ENCODE measurements at regions not wholly inside any gene's neighbourhood (a gene's known extent, or its start where the extent isn't known, plus 50 kb on each side); places are given as distances from the start of the nearest gene placed in this dataset.

DNA sequence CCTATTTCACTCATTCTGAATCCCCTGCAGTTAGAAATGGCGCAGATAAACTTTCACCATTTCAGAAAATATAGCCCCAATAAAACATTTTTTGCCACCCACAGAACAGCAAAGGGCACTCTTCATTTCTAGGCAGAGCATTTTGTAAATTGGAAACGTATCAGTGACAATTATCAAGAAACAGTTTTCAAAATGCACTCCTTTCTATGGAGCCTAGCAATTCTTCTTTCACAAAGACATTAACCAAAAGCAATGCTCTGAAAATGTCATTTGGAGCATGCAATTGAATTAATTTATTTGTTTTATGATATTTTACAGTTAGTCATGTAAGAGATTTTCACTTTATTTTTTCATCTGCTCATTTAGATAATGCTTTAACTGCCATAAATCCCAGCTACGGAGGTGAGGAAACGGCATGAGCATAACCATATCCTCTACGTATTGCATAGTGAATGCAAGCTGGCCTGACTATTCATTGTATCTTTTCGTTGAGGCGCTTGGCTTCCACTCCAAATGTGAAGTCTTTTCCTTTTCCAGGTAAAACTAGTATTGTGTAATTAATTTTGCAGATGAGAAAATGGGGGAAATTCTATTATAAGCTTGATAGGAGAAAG is 813.4 kb downstream of the C6orf118 start:
- Mint-ChIP-seq H3K4me1 (ENCODE audit: insufficient read depth, unreplicated experiment) (peaks cover 9% of the 10 kb centered on the region), H3K9me3 (ENCODE audit: unreplicated experiment) (no peaks in the 10 kb centered on the region), H3K36me3 (ENCODE audit: insufficient read depth, unreplicated experiment) (no peaks in the 10 kb centered on the region), H3K27me3 (ENCODE audit: insufficient read depth, unreplicated experiment) (no peaks in the 10 kb centered on the region), H3K27ac (ENCODE audit: low read depth, unreplicated experiment) (no peak overlapping the region), H3K4me3 (ENCODE audit: unreplicated experiment) (no peak overlapping the region)
- intact Hi-C loops (cut with micrococcal nuclease) = no loop called here
- BruUV-seq (replicated peaks) = no TSS peak
- CTCF ChIA-PET = no interaction called here
- no peak for DNase-seq (ENCODE audit: unreplicated experiment)
- TF ChIP-seq, protein P1, sequence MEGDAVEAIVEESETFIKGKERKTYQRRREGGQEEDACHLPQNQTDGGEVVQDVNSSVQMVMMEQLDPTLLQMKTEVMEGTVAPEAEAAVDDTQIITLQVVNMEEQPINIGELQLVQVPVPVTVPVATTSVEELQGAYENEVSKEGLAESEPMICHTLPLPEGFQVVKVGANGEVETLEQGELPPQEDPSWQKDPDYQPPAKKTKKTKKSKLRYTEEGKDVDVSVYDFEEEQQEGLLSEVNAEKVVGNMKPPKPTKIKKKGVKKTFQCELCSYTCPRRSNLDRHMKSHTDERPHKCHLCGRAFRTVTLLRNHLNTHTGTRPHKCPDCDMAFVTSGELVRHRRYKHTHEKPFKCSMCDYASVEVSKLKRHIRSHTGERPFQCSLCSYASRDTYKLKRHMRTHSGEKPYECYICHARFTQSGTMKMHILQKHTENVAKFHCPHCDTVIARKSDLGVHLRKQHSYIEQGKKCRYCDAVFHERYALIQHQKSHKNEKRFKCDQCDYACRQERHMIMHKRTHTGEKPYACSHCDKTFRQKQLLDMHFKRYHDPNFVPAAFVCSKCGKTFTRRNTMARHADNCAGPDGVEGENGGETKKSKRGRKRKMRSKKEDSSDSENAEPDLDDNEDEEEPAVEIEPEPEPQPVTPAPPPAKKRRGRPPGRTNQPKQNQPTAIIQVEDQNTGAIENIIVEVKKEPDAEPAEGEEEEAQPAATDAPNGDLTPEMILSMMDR (IDR thresholded peaks at IDR 0.05; ENCODE audit: unreplicated experiment) = no peak
- POLR2A ChIA-PET = no interaction called here

DNA sequence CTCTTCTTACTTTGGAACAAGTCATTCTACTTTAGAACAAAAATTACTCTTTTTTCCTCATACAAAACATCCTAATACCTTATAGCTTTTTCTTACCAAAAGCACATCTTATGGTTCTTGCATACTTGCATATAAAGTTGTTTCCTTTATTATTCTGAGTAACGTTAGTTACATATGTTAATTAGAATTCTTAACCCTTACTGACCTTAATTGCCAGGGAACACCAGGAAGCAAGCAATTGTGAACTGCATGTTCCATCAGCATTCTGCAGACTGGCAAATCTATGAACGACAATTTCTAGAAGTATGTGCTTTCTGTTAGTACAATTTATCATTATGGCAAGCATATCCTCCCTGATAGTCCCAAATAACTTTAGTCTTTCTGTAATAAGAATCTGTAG is 831.0 kb downstream of the C6orf118 start:
- BruUV-seq (replicated peaks) = no TSS peak
- ChIA-PET POLR2A (no interaction called here), CTCF (no interaction called here)
- TF ChIP-seq, protein P1 (IDR thresholded peaks at IDR 0.05; ENCODE audit: unreplicated experiment) = no peak
- Mint-ChIP-seq H3K4me3 (ENCODE audit: unreplicated experiment) (no peak overlapping the region), H3K36me3 (ENCODE audit: insufficient read depth, unreplicated experiment) (no peaks in the 10 kb centered on the region), H3K27ac (ENCODE audit: low read depth, unreplicated experiment) (no peak overlapping the region), H3K4me1 (ENCODE audit: insufficient read depth, unreplicated experiment) (no peaks in the 10 kb centered on the region), H3K27me3 (ENCODE audit: insufficient read depth, unreplicated experiment) (no peaks in the 10 kb centered on the region), H3K9me3 (ENCODE audit: unreplicated experiment) (no peaks in the 10 kb centered on the region)
- intact Hi-C loops (cut with micrococcal nuclease) = no loop called here
- DNase-seq (ENCODE audit: unreplicated experiment) = no peak

DNA sequence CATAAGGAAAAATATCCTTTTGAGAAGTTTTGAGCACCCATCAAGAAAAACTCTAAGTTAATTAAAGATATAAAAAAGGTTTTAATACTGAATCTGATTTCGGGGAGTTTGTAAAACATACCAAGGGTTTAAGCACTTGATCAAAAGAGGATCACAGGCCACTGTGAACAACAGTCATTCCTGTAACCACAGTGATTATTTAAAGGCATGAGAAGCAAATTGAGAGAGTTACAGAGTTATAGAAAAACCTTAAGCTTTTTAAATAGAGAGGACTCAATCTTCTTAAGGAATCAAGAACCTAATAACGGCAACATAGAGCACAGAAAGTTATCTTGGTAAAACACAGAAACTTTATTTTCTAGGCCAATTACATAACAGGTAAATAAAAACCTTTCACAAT is 831.6 kb downstream of the C6orf118 start:
- H3K27ac Mint-ChIP-seq (ENCODE audit: low read depth, unreplicated experiment) = no peak overlapping the region
- H3K36me3 Mint-ChIP-seq (ENCODE audit: insufficient read depth, unreplicated experiment) = no peaks in the 10 kb centered on the region
- no peak for DNase-seq (ENCODE audit: unreplicated experiment)
- H3K4me1 Mint-ChIP-seq (ENCODE audit: insufficient read depth, unreplicated experiment) = no peaks in the 10 kb centered on the region
- no peak overlapping the region for H3K4me3 Mint-ChIP-seq (ENCODE audit: unreplicated experiment)
- ChIA-PET POLR2A (no interaction called here), CTCF (no interaction called here)
- TF ChIP-seq, protein P1 (IDR thresholded peaks at IDR 0.05; ENCODE audit: unreplicated experiment) = no peak
- no TSS peak for BruUV-seq (replicated peaks)
- intact Hi-C loops (cut with micrococcal nuclease) = no loop called here
- no peaks in the 10 kb centered on the region for H3K27me3 Mint-ChIP-seq (ENCODE audit: insufficient read depth, unreplicated experiment)
- H3K9me3 Mint-ChIP-seq (ENCODE audit: unreplicated experiment) = no peaks in the 10 kb centered on the region

DNA sequence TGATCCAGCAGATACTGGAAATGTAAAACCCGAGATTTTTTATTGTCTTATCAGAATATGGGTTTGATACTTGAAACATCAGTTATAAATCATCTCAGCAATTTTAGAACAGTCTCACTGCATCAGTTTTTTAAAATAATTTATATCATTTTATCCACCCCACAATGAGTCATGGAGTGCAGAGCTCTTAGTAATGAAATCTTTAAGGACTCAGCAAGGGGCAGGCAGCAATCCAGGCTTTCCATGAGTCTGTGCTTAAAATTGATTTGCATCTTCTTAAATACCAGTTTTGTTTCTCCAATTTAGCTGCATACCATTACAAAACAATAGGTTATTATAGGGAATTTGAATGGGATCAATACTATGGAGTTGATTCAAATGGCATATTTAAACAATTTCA is 832.3 kb downstream of the C6orf118 start:
- Mint-ChIP-seq H3K4me3 (ENCODE audit: unreplicated experiment) (no peak overlapping the region), H3K36me3 (ENCODE audit: insufficient read depth, unreplicated experiment) (no peaks in the 10 kb centered on the region), H3K27me3 (ENCODE audit: insufficient read depth, unreplicated experiment) (no peaks in the 10 kb centered on the region), H3K4me1 (ENCODE audit: insufficient read depth, unreplicated experiment) (no peaks in the 10 kb centered on the region), H3K27ac (ENCODE audit: low read depth, unreplicated experiment) (no peak overlapping the region), H3K9me3 (ENCODE audit: unreplicated experiment) (no peaks in the 10 kb centered on the region)
- ChIA-PET CTCF (no interaction called here), POLR2A (no interaction called here)
- intact Hi-C loops (cut with micrococcal nuclease) = no loop called here
- no peak for DNase-seq (ENCODE audit: unreplicated experiment)
- TF ChIP-seq, protein P1 (IDR thresholded peaks at IDR 0.05; ENCODE audit: unreplicated experiment) = no peak
- BruUV-seq (replicated peaks) = no TSS peak
